Lung (tissue), 11 donors: ENCODE measurements at regions not wholly inside any gene's neighbourhood (a gene's known extent, or its start where the extent isn't known, plus 50 kb on each side); places are given as distances from the start of the nearest gene placed in this dataset.

ENCODE experiments used
- ATAC-seq: fragments of 200-7000 bp; cut with Tn5 transposase; one replicate; pipeline ENCODE4 v1.9.1; 2020; ENCODE audit warnings: moderate number of reproducible peaks; ENCODE audit not compliant: insufficient read depth, low FRiP score
- DNase-seq, 3 donors: peaks; one replicate each; pipeline ENCODE4 v3.0.0-alpha.2; 2013 to 2017
- H3K27ac ChIP-seq, 2 donors: one replicate each; pipeline ENCODE4 v1.5.1; 2013; ENCODE audit warnings: mild to moderate bottlenecking in 2 of 2, moderate library complexity in 2 of 2, control low read depth in 1 of 2, inconsistent platforms in 1 of 2, low read depth in 1 of 2, low read length in 1 of 2
- H3K27me3 ChIP-seq, 3 donors: one replicate each; pipeline ENCODE4 v1.5.1; 2013; ENCODE audit warnings: low read length in 2 of 3; ENCODE audit not compliant: control insufficient read depth in 3 of 3, insufficient read depth in 3 of 3
- H3K36me3 ChIP-seq, 4 donors: one replicate each; pipeline ENCODE4 v1.5.1; 2013; ENCODE audit warnings: low read length in 4 of 4, mild to moderate bottlenecking in 1 of 4, moderate library complexity in 1 of 4; ENCODE audit not compliant: control insufficient read depth in 4 of 4, insufficient read depth in 4 of 4
- H3K4me1 ChIP-seq, 5 donors: one replicate each; pipeline ENCODE4 v1.5.1; 2013; ENCODE audit warnings: low read length in 5 of 5, mild to moderate bottlenecking in 2 of 5, moderate library complexity in 1 of 5; ENCODE audit not compliant: control insufficient read depth in 5 of 5, insufficient read depth in 5 of 5
- H3K4me3 ChIP-seq: one replicate; pipeline ENCODE4 v1.5.1; 2013; ENCODE audit warnings: mild to moderate bottlenecking, control low read depth, moderate library complexity
- H3K9ac ChIP-seq, 2 donors: one replicate each; pipeline ENCODE4 v1.5.1; 2013; ENCODE audit warnings: low read length in 2 of 2, control low read depth in 1 of 2; ENCODE audit not compliant: insufficient read depth in 1 of 2
- H3K9me3 ChIP-seq, 4 donors: one replicate each; pipeline ENCODE4 v1.5.1; 2013; ENCODE audit warnings: low read length in 3 of 4, mild to moderate bottlenecking in 1 of 4, moderate library complexity in 1 of 4; ENCODE audit not compliant: control insufficient read depth in 4 of 4, insufficient read depth in 3 of 4
- CTCF ChIP-seq: IDR thresholded peaks from 2 replicates; pipeline ENCODE4 v1.5.1; 2012; ENCODE audit warnings: mild to moderate bottlenecking; ENCODE audit errors: control extremely low read depth, extremely low read depth
- WGBS, 2 donors: extraction: QIAGEN DNeasy Blood & Tissue Kit; methylation state at CpG; one replicate each; pipeline ENCODE4 v1.1.7; 2013; 5-methylcytosine and 5-hydroxymethylcytosine counted together
- donor health status: control.
- donor health status: control.
- donor health status: Bipolar disorder and iron deficiency.
- donor health status: healthy.
- donor health status: DM: yes; HTN: yes; CAD: no.

- no peak for TF ChIP-seq CTCF
- no peaks in the 10 kb centered on the region for H3K27me3 ChIP-seq
- DNase-seq (no peak), ATAC-seq (no peak)
- WGBS, 2 donors: 59 to 70% methylated on average over 7 of the region's 7 CpGs
- no peak overlapping the region for H3K9ac ChIP-seq
- no peak overlapping the region for H3K4me3 ChIP-seq
- H3K9me3 ChIP-seq: peaks cover 0 to 8% (median 0%) of the 10 kb centered on the region in 4 donors
- no peaks in the 10 kb centered on the region for H3K4me1 ChIP-seq
- H3K36me3 ChIP-seq: no peaks in the 10 kb centered on the region
- peak overlapping the region in 1 of 2 donors; percentile 90 for H3K27ac ChIP-seq
Measured at GRCh38 chr5:155193483-155194107, 180.0 kb downstream of the KIF4B start.

- no peak overlapping the region for H3K4me3 ChIP-seq
- ATAC-seq (no peak), DNase-seq (no peak)
- no peaks in the 10 kb centered on the region for H3K27me3 ChIP-seq
- no peak overlapping the region for H3K27ac ChIP-seq
- TF ChIP-seq CTCF: no peak
- no peaks in the 10 kb centered on the region for H3K4me1 ChIP-seq
- no peaks in the 10 kb centered on the region for H3K36me3 ChIP-seq
- H3K9ac ChIP-seq: no peak overlapping the region
- 76 to 86% methylated on average over 4 of the region's 4 CpGs for WGBS, 2 donors
- peaks cover 0 to 9% (median 2%) of the 10 kb centered on the region in 4 donors for H3K9me3 ChIP-seq
Measured at GRCh38 chr5:155200608-155201007, 187.1 kb downstream of the KIF4B start.

- no peak overlapping the region for H3K4me3 ChIP-seq
- no peak overlapping the region for H3K9ac ChIP-seq
- H3K36me3 ChIP-seq: no peaks in the 10 kb centered on the region
- no peaks in the 10 kb centered on the region for H3K27me3 ChIP-seq
- TF ChIP-seq CTCF: no peak
- no peak for DNase-seq
- H3K27ac ChIP-seq: no peak overlapping the region
- no peaks in the 10 kb centered on the region for H3K9me3 ChIP-seq
- H3K4me1 ChIP-seq: no peaks in the 10 kb centered on the region
- 65 to 72% methylated on average over 1 of the region's 1 CpG for WGBS, 2 donors
- no peak for ATAC-seq
Measured at GRCh38 chr5:155211764-155212163, 198.2 kb downstream of the KIF4B start.

- TF ChIP-seq CTCF: no peak
- ATAC-seq: no peak
- no peaks in the 10 kb centered on the region for H3K36me3 ChIP-seq
- no peaks in the 10 kb centered on the region for H3K4me1 ChIP-seq
- H3K27ac ChIP-seq: no peak overlapping the region
- H3K9ac ChIP-seq: no peak overlapping the region
- H3K4me3 ChIP-seq: no peak overlapping the region
- 80 to 92% methylated on average over 6 of the region's 6 CpGs for WGBS, 2 donors
- H3K9me3 ChIP-seq: no peaks in the 10 kb centered on the region
- no peak for DNase-seq
- no peaks in the 10 kb centered on the region for H3K27me3 ChIP-seq
Measured at GRCh38 chr5:155222393-155222792, 208.8 kb downstream of the KIF4B start.
